Hematopoietic multipotent progenitor cell treated with erythropoietin and hydrocortisone succinate and interleukin-3 and kit ligand, for 4 days (in vitro differentiated cells): ENCODE measurements at regions not wholly inside any gene's neighbourhood (a gene's known extent, or its start where the extent isn't known, plus 50 kb on each side); places are given as distances from the start of the nearest gene placed in this dataset.
"Not testable (repeated sequence)": the region's sequence is repeated elsewhere in the genome, so short reads cannot be mapped to it uniquely, and the experiment has no call there.

Source experiments
- DNase-seq: peaks from one replicate; pipeline ENCODE4 v3.0.0-alpha.2; 2015

GRCh38 chr13:107809125-107809524 is 406.2 kb downstream of the LIG4 start:
- no peak for DNase-seq

- no peak for DNase-seq
These were observed 406.9 kb downstream of the LIG4 start for GRCh38 chr13:107808389-107808788.

- DNase-seq, result no peak
These were observed 407.8 kb downstream of the LIG4 start for GRCh38 chr13:107807306-107808073.

DNA sequence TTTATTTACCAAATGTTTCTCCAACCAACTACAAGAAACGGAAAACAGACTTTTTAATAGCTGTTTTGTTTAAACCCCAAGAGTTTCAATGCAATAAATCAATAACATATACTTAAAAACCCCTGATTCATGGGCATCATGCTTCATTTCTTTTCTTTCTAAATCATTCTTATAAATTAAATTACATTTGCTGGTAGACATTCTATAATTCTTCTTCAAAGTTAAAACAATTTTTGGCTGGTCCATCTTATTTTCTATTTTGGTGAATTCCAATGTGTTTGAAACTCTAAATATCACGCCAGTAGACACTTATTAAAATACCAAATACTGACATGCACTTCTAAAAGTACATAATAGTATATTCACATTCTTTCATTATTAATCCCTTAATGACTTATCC is 408.6 kb downstream of the LIG4 start:
- no peak for DNase-seq

- no peak for DNase-seq
These were observed 411.4 kb downstream of the LIG4 start for GRCh38 chr13:107803822-107804495.

DNA sequence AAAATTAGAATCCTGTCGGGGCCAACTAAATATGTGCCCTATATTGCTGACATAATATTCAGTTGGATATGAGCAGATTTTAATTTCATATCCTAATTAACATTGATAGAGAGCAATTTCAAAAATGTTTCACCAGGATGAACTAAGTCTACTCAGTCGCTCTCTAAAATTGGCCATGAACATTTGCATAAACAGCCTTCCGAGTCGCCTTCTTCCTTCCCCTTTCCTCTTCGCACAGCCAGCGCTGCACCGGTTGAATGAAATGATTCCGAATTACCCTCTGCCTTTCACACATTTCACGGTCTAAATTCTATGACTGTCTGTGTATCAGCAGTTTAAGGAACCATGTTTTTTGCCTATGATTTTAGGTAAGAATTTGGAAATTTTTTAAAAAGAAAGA is 413.7 kb downstream of the LIG4 start:
- no peak for DNase-seq

GRCh38 chr13:107799001-107799400 is 416.3 kb downstream of the LIG4 start:
- DNase-seq, result no peak

GRCh38 chr13:107790397-107790796 is 424.9 kb downstream of the LIG4 start:
- DNase-seq, result no peak

GRCh38 chr13:107788464-107789165 is 426.7 kb downstream of the LIG4 start:
- DNase-seq, result no peak

- DNase-seq, result not testable (repeated sequence)
These were observed 432.7 kb downstream of the LIG4 start for GRCh38 chr13:107782646-107783045.

- DNase-seq, result no peak
These were observed 437.2 kb downstream of the LIG4 start for GRCh38 chr13:107778094-107778493.

DNA sequence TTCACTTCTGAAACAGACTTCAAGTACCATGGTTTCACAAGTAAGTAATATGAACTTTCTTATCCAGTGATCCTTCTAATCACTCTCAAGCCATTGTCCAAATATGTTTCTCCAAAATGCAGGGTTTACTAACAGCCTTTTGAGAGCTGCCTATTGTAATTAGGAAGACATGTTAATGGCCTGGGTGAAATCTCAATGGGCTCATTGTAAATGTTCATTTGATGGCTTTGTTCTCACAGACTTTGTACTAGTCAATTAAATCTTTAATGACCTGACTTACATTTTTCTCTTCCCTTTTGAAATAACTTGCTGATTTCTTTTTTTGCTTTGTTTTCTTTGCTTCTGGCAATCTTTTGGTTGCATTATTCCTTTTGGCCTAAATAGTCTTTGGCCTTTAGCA is 444.8 kb downstream of the LIG4 start:
- no peak for DNase-seq

DNA sequence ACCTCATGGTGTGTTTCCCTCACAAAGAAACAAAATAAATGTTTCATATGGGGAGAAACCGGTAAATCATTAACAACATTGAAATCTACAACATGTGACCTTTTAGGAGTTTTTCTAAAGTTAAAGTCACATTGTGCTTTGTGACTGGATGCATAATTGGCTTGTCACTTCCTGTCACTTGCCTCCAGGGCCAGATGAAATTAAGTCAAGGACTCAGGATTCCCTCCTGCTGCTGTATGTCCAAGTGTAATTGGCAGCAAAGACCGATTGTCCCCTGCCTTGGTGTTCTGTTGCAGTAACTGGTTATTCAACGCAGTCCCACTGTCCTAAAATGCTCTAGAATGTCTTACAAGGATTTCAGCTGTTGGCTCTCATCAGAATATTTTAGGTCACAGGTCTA is 448.2 kb downstream of the LIG4 start:
- no peak for DNase-seq

DNA sequence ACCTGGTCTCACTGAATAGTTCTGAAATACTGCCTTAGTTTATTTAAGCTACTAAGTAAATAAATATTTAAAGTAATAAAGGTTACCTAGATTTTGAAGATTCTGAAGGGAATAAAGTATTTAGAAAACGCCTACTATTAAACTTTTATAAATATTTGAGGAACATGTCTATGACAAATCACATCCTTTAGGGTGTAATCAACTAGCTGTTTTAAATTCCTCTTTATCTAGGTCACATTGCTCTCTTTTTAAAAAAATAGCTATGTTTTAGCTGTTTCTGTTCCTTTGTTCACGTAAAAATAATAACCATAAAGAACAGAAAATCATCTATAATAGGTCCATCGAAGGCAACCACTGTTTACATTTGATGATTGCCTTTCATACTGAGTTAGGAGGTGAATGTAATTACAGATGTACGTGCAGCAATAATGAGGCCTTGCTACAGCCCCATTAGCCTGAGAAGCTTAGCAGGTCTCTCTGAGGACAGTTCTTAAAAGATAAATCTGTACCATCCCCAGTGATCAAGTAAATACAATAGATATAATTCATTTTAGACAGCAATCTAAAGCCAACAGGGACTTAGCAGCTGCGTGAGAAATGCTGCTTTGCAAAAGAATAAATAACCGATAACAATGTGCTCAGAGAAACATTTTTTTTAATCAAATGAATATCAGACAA is 449.5 kb downstream of the LIG4 start:
- no peak for DNase-seq

GRCh38 chr13:107764046-107764445 is 451.3 kb downstream of the LIG4 start:
- DNase-seq, result no peak

DNA sequence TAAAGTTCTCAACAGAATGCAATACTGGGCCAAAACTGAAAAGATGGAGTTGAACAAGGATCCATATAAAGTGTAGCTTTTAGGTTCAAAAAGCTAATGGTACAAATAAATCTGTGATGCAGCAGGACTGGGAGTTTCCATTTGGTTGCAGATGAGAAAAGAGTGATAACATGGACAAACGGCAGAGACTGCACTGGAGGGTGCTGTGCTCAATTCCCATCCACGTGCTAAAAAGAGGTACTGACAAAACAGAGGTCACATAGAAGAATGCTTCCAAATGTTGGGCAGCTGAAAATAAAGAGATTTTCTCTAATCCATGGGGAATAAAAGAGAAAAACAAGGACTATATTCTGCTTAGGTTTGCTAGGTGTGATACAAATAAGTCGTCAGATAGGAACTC is 461.6 kb downstream of the LIG4 start:
- no peak for DNase-seq

DNA sequence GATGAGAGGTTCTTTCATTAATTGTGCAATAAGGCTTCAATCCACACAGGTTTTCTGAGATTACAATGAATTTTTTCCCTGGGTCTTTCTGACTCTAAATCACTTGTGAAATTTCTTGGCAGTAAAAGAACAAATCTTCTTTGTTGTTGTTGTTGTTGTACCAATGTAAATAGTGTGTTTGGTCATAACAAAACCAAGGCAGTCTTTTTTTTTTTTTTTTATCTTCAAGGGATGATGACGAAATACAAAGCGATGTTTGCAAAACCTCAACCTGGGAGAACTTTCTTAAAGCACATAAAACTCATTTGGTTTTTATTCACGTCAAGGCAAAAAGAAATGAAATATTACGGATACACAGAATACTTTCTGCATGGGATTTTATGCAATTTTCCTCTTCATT is 462.0 kb downstream of the LIG4 start:
- no peak for DNase-seq

- DNase-seq, result no peak
These were observed 471.4 kb downstream of the LIG4 start for GRCh38 chr13:107743983-107744382.

GRCh38 chr13:107743526-107743925 is 471.8 kb downstream of the LIG4 start:
- DNase-seq, result no peak

GRCh38 chr13:107743100-107743499 is 472.2 kb downstream of the LIG4 start:
- DNase-seq, result no peak

DNA sequence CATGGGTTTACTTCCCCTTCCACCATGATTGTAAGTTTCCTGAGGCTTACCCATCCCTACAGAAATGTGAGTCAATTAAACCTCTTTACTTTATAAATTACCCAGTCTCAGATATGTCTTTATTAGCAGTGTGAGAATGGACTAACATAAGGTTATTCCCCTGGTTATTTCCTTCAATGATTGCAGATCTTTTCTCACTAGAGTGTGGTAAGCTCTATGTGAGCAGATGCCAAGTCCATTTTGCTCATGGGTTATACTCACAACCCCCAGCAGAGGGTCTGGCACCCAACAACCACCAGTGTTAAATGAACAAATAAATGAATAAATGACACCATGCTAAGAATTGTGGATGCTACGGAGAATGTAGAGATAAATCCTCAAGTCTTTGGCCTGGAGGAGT is 472.8 kb downstream of the LIG4 start:
- DNase-seq, result no peak

DNA sequence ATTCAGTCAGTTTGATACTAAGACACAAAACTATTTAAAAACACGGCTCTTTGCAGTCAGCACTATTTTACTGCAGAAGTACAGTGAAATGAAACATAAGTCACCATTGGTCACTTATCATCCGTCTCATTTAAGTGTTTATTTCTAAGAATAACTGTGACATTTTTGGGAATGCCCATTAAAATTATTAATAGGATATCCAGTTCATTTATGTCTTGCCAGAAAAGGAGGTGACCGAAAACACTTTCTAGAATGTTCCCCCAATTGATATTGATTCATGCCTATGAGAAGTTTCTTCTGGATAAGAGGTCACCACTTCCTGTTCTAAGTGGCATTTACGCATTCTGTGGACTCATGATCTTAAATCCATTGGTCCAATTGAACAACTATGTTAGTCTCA is 477.3 kb downstream of the LIG4 start:
- no peak for DNase-seq

- DNase-seq, result no peak
These were observed 478.6 kb downstream of the LIG4 start for GRCh38 chr13:107736731-107737130.

DNA sequence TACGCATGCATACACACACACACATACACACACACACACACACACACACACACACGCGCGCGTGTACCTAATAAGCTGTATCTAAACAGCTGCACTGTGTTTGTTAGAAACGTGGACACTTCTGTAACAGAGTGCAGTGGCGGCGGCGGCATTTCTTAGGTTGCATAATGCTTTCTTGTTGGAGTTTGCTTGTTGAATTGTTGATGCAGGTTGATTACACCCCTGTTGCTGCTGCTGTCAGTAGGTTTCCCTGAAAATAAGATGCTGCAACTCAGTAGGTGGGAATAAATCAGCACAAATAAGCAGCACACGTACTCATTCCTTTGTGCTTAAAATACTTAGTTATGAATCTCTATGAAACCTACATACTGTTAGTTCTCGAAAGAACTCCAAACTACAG is 479.2 kb downstream of the LIG4 start:
- DNase-seq, result no peak
